GM18498 (cell line): ENCODE measurements at regions not wholly inside any gene's neighbourhood (a gene's known extent, or its start where the extent isn't known, plus 50 kb on each side); places are given as distances from the start of the nearest gene placed in this dataset.

Experiments used
- ATAC-seq: cut with Tn5 transposase; IDR thresholded peaks from one replicate; pipeline ENCODE4 v1.9.1; 2021; ENCODE audit warnings: mild to moderate bottlenecking, moderate library complexity; ENCODE audit not compliant: unreplicated experiment

- ATAC-seq, result no peak
Observed at GRCh38 chr6:9957215-9957759, 457.6 kb downstream of the TFAP2A start.

DNA sequence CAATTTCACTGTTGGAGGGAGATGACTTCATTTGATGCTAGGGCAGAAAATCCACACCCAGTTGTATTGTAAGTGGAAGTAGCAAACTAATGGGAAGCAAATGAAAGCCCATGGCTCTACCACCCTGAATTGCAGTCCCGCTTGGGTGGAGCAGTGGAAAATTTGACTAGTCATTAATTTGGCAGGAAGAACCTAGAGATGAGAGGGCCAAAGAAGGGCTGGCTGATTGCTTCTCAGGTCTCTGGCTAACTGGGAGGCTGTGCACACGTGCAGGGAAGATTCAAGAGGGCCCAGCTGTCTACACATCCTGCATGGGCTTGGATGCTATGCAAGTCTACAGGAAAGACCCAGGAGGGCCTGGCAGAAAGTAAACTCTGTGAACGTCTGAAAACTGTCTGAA, 466.2 kb downstream of the TFAP2A start:
- no peak for ATAC-seq

- no peak for ATAC-seq
Observed at GRCh38 chr6:9943986-9944385, 470.9 kb downstream of the TFAP2A start.

DNA sequence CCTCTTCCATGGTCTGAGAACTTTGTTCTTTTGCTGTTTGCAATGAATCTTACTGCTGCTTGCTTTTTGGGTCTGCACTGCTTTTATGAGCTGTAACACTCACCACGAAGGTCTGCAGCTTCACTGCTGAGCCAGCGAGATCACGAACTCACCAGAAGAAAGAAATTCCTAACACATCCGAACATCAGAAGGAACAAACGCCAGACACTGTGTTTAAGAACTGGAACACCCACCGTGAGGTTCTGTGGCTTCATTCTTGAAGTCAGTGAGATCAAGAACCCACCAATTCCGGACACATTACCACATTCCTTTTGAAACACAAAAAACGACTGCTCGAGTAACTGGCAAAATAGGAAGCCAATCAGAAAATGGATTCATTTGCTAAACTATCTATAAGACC, 471.8 kb downstream of the TFAP2A start:
- no peak for ATAC-seq

DNA sequence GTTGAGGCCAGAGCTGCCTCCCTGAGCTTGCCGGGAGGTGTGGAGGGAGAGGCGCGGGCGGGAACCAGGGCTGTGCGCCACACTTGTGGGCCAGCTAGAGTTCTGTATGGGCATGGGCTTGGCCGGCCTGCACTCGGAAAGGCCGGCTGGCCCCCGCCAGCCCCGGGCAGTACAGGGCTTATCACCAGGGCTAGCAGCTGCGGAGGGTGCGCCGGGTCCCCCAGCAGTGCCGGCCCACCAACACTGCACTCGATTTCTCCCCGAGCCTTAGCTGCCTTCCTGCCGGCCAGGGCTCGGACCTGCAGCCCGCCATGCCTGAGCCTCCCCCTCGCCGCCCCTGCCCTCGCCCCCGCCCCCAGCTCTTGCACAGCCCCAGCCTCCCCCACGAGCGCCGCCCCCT, 472.7 kb downstream of the TFAP2A start:
- no peak for ATAC-seq

- no peak for ATAC-seq
Observed at GRCh38 chr6:9938801-9939200, 476.1 kb downstream of the TFAP2A start.

DNA sequence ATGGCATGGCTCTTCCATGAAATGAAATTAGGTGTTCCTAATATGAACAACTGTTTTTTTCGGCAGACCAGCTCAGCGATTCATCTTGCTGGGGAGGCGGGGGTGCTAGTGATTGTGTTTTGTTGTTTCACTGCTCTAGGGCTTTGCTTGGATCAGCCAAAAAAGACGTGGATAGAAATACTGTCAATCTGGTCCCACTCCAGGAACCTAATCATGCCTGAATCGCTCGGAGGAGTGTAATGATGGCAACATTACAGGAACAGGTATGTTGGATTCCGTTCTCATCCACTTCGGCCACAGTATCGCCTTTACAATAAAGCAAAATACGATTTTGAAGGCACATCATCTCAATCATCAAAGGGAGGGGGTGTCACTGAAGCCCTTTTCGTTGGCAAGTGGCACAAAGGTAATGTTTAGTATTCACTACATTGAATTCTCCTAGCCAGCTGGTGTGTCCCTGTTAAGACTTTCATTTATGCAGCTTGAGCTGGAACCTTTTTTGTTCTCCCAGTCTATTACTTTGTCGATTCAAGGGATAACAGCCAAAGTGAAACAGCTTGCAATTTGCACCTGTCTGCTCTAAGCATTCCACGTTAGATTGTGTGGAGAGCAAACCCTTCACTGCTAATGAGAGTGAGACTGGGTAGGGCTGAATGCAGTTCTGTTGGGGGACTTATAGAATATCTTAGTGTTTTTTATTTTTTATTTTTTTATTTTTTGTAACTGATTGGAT, 477.7 kb downstream of the TFAP2A start:
- no peak for ATAC-seq

GRCh38 chr6:9936551-9936950, 478.3 kb downstream of the TFAP2A start:
- ATAC-seq, result no peak

- ATAC-seq, result no peak
Observed at GRCh38 chr6:9933677-9934076, 481.2 kb downstream of the TFAP2A start.

DNA sequence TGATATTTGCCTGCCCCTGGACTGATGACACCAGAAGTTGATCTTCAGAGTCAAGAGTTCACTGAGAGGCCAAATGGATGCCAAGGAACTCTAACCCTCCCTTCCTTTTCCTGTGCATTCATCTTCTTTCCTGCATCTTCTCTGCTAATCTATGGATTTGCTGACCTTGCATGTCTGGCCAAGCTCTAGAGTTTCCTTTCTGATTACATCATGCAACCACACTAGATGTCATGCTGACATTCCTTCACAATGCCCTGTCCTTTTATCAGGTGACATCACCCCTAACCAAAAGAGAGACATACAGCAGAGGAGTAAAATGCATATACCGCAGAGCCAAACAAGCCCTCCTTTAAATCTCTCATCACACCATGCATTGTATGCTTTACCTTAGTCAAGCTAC, 487.6 kb downstream of the TFAP2A start:
- no peak for ATAC-seq

DNA sequence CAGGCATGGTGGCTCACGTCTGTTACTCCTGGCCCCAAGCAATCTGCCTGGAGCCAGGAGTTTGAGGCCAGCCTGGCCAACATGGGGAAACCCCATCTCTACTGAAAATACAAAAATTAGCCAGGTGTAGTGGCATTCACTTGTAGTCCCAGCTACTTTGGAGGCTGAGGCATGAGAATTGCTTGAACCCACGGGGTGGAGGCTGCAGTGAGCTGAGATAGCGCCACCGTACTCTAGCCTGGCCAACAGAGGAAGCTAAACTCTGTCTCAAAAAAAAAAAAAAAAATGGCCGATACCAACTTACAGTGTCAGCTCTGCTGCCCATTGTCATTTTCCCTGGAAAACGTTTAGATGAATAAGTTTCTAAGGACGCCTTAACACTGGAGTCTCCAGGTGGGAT, 489.9 kb downstream of the TFAP2A start:
- no peak for ATAC-seq

GRCh38 chr6:9921366-9921765, 493.5 kb downstream of the TFAP2A start:
- no peak for ATAC-seq

DNA sequence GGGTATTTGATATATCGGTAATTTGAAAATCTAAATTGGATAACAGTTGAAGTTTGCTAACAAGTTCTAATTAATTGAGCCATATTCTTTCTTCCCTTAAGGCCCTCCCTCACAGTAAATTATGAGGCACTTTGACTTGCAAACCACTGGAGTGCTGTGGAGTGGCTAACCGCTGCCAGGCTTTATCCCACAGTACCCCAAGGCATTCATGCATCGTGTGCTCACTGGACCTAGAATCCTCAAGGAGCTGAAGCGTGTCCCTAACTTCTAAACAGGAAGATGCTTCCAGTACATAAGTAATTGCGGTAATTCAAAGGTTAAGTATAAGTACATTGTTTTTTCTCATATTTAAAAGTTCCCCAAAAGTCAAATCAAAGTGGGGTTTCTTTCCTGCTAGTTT, 499.9 kb downstream of the TFAP2A start:
- ATAC-seq, result no peak

DNA sequence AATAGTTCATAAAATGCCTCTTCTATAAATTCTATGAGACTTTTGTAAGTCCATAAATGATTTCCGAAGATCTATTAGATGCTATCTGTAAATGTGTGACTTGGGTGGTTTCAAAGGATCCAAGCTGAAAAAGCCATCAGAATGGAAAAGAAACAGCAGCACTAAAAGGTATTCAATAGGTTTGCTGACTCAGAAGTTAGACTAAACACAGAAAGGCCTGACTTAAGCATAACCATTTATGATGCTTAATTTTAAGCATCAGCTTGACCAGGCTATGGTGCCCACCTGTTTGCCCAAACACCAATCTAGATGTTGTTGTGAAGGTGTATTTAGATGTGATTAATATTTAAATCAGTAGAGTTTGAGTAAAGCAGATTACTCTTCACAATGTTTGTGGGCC, 513.5 kb downstream of the TFAP2A start:
- ATAC-seq, result no peak

GRCh38 chr6:9896806-9897205, 518.1 kb downstream of the TFAP2A start:
- no peak for ATAC-seq

DNA sequence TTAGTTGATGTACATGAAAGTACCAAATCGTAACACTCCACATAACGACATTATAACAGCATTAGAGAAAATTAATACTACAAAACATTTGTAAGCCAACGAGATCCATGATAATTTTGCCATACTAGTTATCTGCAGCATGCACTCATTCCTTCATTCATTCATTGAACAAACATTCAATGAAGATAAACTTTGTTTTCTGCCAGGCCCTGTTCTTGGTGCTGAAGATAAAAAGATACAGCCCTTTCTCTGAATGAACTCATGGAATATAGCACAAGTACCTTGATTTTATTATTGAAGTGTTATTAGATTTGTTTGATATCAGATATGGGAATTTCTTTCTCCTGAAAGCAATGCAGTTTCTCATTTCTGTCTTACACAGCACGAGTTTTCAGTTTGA, 524.0 kb downstream of the TFAP2A start:
- no peak for ATAC-seq

DNA sequence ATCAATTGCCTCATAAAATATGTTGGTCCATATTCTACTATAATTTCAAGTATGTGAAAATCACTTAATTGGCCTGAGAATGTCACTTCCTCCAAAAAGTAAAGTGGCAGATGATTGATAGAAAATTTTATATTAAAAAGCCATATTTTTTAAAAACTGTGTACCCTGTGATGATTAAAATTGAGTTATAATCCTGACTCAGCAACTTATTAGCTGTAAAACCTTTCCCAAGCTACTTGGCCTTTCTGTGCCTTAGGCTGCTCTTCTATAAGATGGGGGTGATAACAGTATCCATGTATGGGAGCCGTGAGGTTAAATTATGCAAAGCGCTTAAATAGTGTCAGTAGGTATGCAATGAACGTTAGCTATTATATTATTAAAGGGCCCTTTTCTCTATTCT, 524.4 kb downstream of the TFAP2A start:
- no peak for ATAC-seq

DNA sequence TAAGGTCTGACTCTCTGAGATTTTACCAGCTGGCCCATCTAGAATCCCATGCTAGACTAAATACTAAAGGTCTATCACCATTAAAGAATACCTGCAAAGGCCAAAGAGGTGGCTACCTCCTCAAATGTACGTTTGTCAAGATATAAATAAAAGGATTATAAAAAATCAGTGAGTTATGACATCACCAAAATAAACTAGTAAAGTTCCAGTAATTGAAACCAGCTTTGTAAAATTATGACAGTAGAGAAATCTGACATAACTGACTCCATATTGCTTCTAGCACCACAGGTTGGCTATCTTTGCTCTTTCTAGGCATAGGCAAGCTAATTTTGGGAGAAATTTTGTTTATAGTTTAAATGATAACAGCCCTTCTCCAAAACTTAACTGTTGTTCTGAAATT, 536.3 kb downstream of the TFAP2A start:
- ATAC-seq, result no peak

GRCh38 chr6:9875605-9876353, 539.1 kb downstream of the TFAP2A start:
- ATAC-seq, result no peak

DNA sequence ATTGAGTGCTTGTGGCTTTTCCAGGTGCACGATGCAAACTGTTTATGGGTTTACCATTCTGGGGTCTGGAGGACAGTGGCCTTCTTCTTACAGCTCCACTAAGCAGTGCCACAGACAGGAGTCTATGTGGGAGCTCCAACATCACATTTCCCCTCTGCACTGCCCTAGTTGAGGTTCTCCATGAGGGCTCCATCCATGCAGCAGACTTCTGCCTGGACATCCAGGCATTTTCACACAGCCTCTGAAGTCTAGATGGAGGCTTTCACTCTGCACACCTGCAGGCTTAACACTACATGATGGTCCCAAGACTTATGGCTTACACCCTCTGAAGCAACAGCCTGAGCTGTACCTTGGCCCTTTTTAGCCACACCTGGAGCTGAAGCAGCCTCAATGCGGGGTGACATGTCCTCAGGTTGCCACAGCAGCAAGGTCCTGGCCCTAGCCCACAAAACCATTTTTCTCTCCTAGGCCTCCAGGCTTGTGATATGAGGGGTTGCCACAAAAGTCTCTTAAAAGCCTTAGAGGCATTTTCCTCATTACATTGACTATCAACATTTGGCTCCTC, 552.2 kb downstream of the TFAP2A start:
- ATAC-seq, result no peak

DNA sequence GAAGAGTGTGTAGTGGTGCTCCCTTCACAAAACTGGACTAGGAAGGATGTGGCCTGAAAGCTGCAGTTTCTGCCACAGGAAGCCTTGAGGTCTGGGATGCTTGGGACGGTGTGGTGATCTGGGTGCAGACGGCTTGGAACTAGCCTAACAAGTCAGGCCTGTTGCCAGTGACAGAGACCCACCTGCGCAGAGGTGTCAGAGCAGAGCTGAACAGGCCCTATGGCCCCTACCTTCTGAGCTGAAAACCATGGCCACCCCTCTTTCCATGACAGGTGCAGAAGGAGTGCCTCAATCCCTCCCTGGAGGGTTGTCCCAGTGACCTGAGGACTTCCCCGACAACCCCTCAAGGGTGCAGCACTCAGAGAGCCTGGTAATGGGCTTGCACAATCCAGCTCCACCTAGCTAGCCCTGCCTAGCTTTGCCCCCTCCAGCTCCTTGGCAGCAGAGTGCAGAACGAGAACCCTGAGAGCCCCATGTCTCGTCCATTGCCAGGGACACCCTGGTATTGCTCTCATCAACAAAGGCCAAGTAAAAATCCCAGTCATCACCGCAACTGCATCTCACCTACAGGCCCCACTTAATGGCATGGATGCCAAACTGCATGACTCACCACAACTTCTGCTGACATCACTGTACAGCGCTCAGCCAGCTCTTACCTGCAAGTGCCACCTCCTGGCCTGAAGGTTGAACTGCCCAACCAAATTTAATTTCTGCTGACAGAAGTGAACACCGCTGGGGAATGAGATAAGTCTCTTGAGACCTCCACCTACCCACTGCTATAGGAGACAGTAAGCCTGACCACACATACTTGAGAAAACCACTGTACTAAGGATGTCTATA, 563.1 kb downstream of the TFAP2A start:
- no peak for ATAC-seq
